K562 (cell line): ENCODE measurements at regions not wholly inside any gene's neighbourhood (a gene's known extent, or its start where the extent isn't known, plus 50 kb on each side); places are given as distances from the start of the nearest gene placed in this dataset.

Source experiments
- ATAC-seq: fragments of 200-7000 bp; cut with Tn5 transposase; 3 replicates; pipeline ENCODE4 v1.9.1; 2020; ENCODE audit warnings: moderate library complexity
- BruUV-seq: library from RNA; stranded (reverse); fragments of 400-500 nt; replicated peaks from 2 replicates; lab custom pipeline; 2021; lab: Mats Ljungman, UMichigan
- CTCF ChIA-PET: fragments of 300-600 bp; formaldehyde crosslinking; extraction: SDS; loops from one replicate; lab custom pipeline; 2021; ENCODE audit warnings: low intra/inter-chr PET ratio; lab: Yijun Ruan, JAX
- POLR2A ChIA-PET: fragments of 300-600, 350-650 bp; sonication (Branson Sonifier 250); formaldehyde crosslinking; extraction: SDS; loops from one replicate; lab custom pipeline; 2021; ENCODE audit warnings: antibody characterized with exemption, inconsistent platforms; lab: Yijun Ruan, JAX
- DNase-seq, 4 experiments: peaks; one replicate each; pipeline versions ENCODE4 v3.0.0 to v3.0.0-alpha.2; 2011 to 2018; ENCODE audit warnings: low spot score in 3 of 4, mixed read lengths in 3 of 4; ENCODE audit errors: extremely low read depth in 1 of 4
- FAIRE-seq: peaks from 2 replicates; lab custom pipeline; 2011; peaks lifted over from hg19 to GRCh38; lab: Jason Lieb, UNC
- H2AFZ ChIP-seq: 2 replicates; pipeline ENCODE4 v1.6.0; 2011; ENCODE audit warnings: low read depth, low read length, control low read depth, inconsistent platforms
- H3K27ac ChIP-seq: fragments of 200-600 bp; 3 replicates; pipeline ENCODE4 v1.8.0; 2011; ENCODE audit warnings: low read depth, mild to moderate bottlenecking, control low read depth, inconsistent platforms, low read length, moderate library complexity, mixed read lengths; ENCODE audit errors: extremely low read depth
- H3K27me3 ChIP-seq, 2 experiments: fragments of 300-600 bp in 1 of 2; 2 replicates in 1 of 2; 3 replicates in 1 of 2; pipeline versions ENCODE4 v1.6.0 to v1.8.0; 2011; ENCODE audit warnings: inconsistent platforms in 2 of 2, low read length in 2 of 2, mild to moderate bottlenecking in 1 of 2, mixed read lengths in 1 of 2, moderate library complexity in 1 of 2; ENCODE audit not compliant: control insufficient read depth in 2 of 2, insufficient read depth in 2 of 2
- H3K36me3 ChIP-seq: fragments of 300-600 bp; 3 replicates; pipeline ENCODE4 v1.8.0; 2011; ENCODE audit warnings: mild to moderate bottlenecking, low read length, inconsistent platforms; ENCODE audit not compliant: control insufficient read depth, insufficient read depth
- H3K4me1 ChIP-seq, 2 experiments: fragments of 200-600 bp in 1 of 2; replicated peaks in 1 of 2; 2 replicates in 1 of 2; 3 replicates in 1 of 2; pipeline versions ENCODE4 v1.5.1 to v1.8.0; 2011; ENCODE audit warnings: inconsistent platforms in 2 of 2, low read length in 2 of 2, mild to moderate bottlenecking in 1 of 2, mixed read lengths in 1 of 2, moderate library complexity in 1 of 2; ENCODE audit not compliant: control insufficient read depth in 2 of 2, insufficient read depth in 2 of 2
- H3K4me2 ChIP-seq: 2 replicates; pipeline ENCODE4 v1.6.1; 2011; ENCODE audit warnings: low read length, control low read depth, inconsistent platforms, mixed read lengths; ENCODE audit not compliant: insufficient read depth
- H3K4me3 ChIP-seq: fragments of 200-600 bp; sonication (generic), shearing (Covaris generic); 2 replicates; pipeline ENCODE4 v1.5.1; 2016; ENCODE audit warnings: control low read depth, inconsistent platforms
- H3K79me2 ChIP-seq: fragments of 200-600 bp; 3 replicates; pipeline ENCODE4 v1.8.0; 2011; ENCODE audit warnings: low read length, inconsistent platforms; ENCODE audit not compliant: control insufficient read depth, insufficient read depth
- H3K9ac ChIP-seq, 2 experiments: 2 replicates each; pipeline versions ENCODE4 v1.6.0 to v1.6.1; 2011; ENCODE audit warnings: low read depth in 2 of 2, low read length in 2 of 2, control low read depth in 1 of 2, inconsistent platforms in 1 of 2, mild to moderate bottlenecking in 1 of 2, mixed read lengths in 1 of 2; ENCODE audit not compliant: insufficient read depth in 1 of 2
- H3K9me1 ChIP-seq: one replicate; pipeline ENCODE4 v1.6.0; 2011; ENCODE audit warnings: inconsistent platforms, mild to moderate bottlenecking, low read length, moderate library complexity; ENCODE audit not compliant: control insufficient read depth, insufficient read depth
- H3K9me3 ChIP-seq: replicated peaks from 2 replicates; pipeline ENCODE4 v1.5.1; 2011; ENCODE audit warnings: low read depth, low read length, inconsistent platforms; ENCODE audit not compliant: control insufficient read depth, insufficient read depth
- H4K20me1 ChIP-seq: replicated peaks from 2 replicates; pipeline ENCODE4 v1.6.1; 2011; ENCODE audit warnings: low read length, inconsistent platforms, mixed read lengths; ENCODE audit not compliant: control insufficient read depth, insufficient read depth
- CEBPG ChIP-seq, 3 experiments: fragments of 200-800 bp in 1 of 3; sonication (Bioruptor generic) in 1 of 3; sonication (generic) in 1 of 3; formaldehyde crosslinking in 1 of 3; IDR thresholded peaks in 2 of 3; conservative IDR thresholded peaks in 1 of 3; 2 replicates each; pipeline versions ENCODE4 v1.6.1 to v1.8.0; 2016 to 2022; ENCODE audit warnings: missing compliant biosample characterization in 2 of 3, missing genetic modification characterization in 2 of 3, mild to moderate bottlenecking in 1 of 3, missing genetic modification reagents in 1 of 3
- KLF1 ChIP-seq: fragments of 450-650 bp; IDR thresholded peaks from 2 replicates; pipeline ENCODE4 v1.6.1; 2016; ENCODE audit warnings: missing genetic modification characterization, missing compliant biosample characterization
- PHB ChIP-seq: fragments of 250-450 bp; sonication (Bioruptor Pico); IDR thresholded peaks from 2 replicates; pipeline ENCODE4 v1.5.0; 2021
- ZNF175 ChIP-seq: fragments of 200-800 bp; sonication (Bioruptor generic); IDR thresholded peaks from 2 replicates; pipeline ENCODE4 v1.6.1; 2016; ENCODE audit warnings: low read depth, mild to moderate bottlenecking, missing genetic modification characterization, missing compliant biosample characterization
- WGBS: fragments of 100-300 bp; shearing (Covaris generic); methylation state at CpG from one replicate; pipeline ENCODE4 v1.1.6; 2016; ENCODE audit warnings: low coverage, mixed read lengths; ENCODE audit not compliant: insufficient coverage; ENCODE audit errors: missing lambda C conversion rate; 5-methylcytosine and 5-hydroxymethylcytosine counted together
- in situ Hi-C: fragments of 300-500 bp; cut with MboI; formaldehyde crosslinking; loops from 4 replicates; pipeline ENCODE4 v1.15.0; 2018; ENCODE audit warnings: inconsistent platforms, mixed read lengths
- intact Hi-C: fragments of 100-400 bp; cut with micrococcal nuclease; formaldehyde crosslinking; loops from 2 replicates; pipeline ENCODE4 v1.14.2; 2022

DNA sequence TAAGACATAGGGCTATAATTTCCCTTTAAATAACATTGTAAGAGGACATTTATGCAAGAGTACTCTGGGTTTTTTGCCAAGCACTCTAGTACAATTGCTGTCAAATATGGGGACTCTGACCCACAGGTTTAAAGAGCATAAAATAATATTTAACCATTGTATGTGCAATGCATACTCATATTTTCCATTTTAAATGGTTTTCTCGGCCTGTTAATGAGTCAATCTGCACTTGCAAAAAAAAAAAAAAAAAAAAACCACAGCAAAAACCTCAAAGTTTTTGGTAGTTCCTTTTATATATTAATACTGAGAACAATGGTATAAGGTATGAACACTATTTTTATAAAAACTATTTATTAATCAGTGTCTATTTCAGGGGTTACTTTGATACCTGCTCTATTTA, 304.0 kb upstream of the CBLB start:
- H3K9ac ChIP-seq, result no peak overlapping the region
- no peak for ATAC-seq
- TF ChIP-seq ZNF175 (CRISPR knock-in tag) (no peak), KLF1 (tag) (no peak)
- no peak overlapping the region for H3K4me2 ChIP-seq
- no peaks in the 10 kb centered on the region for H3K79me2 ChIP-seq
- no peaks in the 10 kb centered on the region for H3K36me3 ChIP-seq
- POLR2A ChIA-PET, result no interaction called here
- WGBS, result no CpG with 5 or more reads among the region's 1 CpG
- no peak overlapping the region for H3K4me3 ChIP-seq
- no peaks in the 10 kb centered on the region for H4K20me1 ChIP-seq
- DNase-seq, result no peak
- intact Hi-C loops (no loop called here), in situ Hi-C loops (no loop called here)
- no peaks in the 10 kb centered on the region for H3K27me3 ChIP-seq
- no peak overlapping the region for H2AFZ ChIP-seq
- CTCF ChIA-PET, result no interaction called here
- H3K4me1 ChIP-seq, result no peaks in the 10 kb centered on the region
- no peaks in the 10 kb centered on the region for H3K9me1 ChIP-seq
- H3K9me3 ChIP-seq, result no peaks in the 10 kb centered on the region
- no peak overlapping the region for H3K27ac ChIP-seq
- BruUV-seq, result no TSS peak
- no peak for FAIRE-seq

DNA sequence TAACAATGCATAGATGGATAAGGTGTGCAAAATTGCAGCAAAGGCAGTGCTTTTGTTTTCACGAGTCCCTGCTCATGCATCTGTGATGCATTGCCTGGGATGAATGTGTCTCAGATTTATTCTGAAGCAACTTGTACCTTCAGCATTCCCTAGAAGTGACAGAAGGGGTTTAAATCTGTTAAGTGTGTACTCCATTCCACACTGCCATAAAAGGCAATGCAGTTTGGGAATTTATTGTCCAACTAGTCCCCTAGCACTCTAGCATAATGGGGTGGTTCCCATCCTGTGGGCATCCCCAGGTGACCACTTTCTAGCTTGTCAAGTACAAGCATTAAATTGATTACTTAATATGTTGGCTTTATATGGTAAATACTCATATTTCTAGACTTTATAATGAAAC, 306.5 kb upstream of the CBLB start:
- ChIA-PET POLR2A (no interaction called here), CTCF (no interaction called here)
- Histone ChIP-seq H3K9me3 (no peaks in the 10 kb centered on the region), H4K20me1 (no peaks in the 10 kb centered on the region), H3K4me1 (no peaks in the 10 kb centered on the region), H3K36me3 (no peaks in the 10 kb centered on the region), H3K27me3 (no peaks in the 10 kb centered on the region), H3K27ac (no peak overlapping the region), H3K4me2 (no peak overlapping the region), H3K4me3 (no peak overlapping the region), H3K9ac (no peak overlapping the region), H3K9me1 (no peaks in the 10 kb centered on the region), H3K79me2 (no peaks in the 10 kb centered on the region), H2AFZ (no peak overlapping the region)
- ATAC-seq, result no peak
- intact Hi-C loops, result no loop called here
- WGBS, result 0% methylated on average over 1 of the region's 1 CpG
- no peak for FAIRE-seq
- no TSS peak for BruUV-seq
- DNase-seq, result no peak
- TF ChIP-seq PHB (CRISPR knock-in tag), result no peak
- no peak for TF ChIP-seq CEBPG (CRISPR knock-in tag; IDR thresholded peaks at IDR 0.05)
- TF ChIP-seq CEBPG (tag; conservative IDR thresholded peaks at IDR 0.05 in 1 of 2, IDR thresholded peaks at IDR 0.05 in 1 of 2), result no peak
- in situ Hi-C loops, result no loop called here
